ENCODE measurements at regions not wholly inside any gene's neighbourhood (a gene's known extent, or its start where the extent isn't known, plus 50 kb on each side); places are given as distances from the start of the nearest gene placed in this dataset.

GRCh38 chr2:242044313-242044590 is 174.7 kb downstream of the RTP5 start:
- Histone ChIP-seq H3K36me3 (ENCODE audit: control insufficient read depth in 2 of 4, insufficient read depth in 4 of 4, low read length in 3 of 4) (no peaks in the 10 kb centered on the region), H3K23me2 (ENCODE audit: low read depth, low read length) (no peaks in the 10 kb centered on the region), H3K23ac (ENCODE audit: insufficient read length) (no peak overlapping the region), H4K20me1 (replicated peaks in 1 of 2; ENCODE audit: control insufficient read depth in 1 of 2, insufficient read depth in 2 of 2, low read length in 2 of 2) (peaks cover 2 to 12% of the 10 kb centered on the region in 2 experiments), H4K5ac (ENCODE audit: insufficient read length, low read depth, low read length) (no peak overlapping the region), H3K9me3 (ENCODE audit: insufficient read depth in 2 of 2, low read depth in 1 of 2, low read length in 1 of 2) (no peaks in the 10 kb centered on the region; a peak in 1 of 4 replicates), H2BK20ac (ENCODE audit: low read length) (no peak overlapping the region), H2AK5ac (ENCODE audit: low read depth, low read length) (no peak overlapping the region), H2BK15ac (ENCODE audit: low read length) (no peak overlapping the region), H3K79me1 (ENCODE audit: low read depth, low read length) (no peaks in the 10 kb centered on the region), H3K18ac (ENCODE audit: extremely low read depth, low read length) (no peak overlapping the region), H3K56ac (replicated peaks; ENCODE audit: insufficient read length, low read depth, low read length) (no peak overlapping the region), H3K4me1 (replicated peaks in 1 of 4; ENCODE audit: control insufficient read depth in 3 of 4, insufficient read depth in 4 of 4, low read length in 3 of 4) (no peaks in the 10 kb centered on the region; a peak in 1 of 7 replicates), H2AFZ (ENCODE audit: low read length) (no peak overlapping the region), H3K14ac (ENCODE audit: insufficient read length) (no peak overlapping the region), H2BK12ac (ENCODE audit: low read depth, low read length) (no peak overlapping the region), H2BK120ac (replicated peaks; ENCODE audit: low read depth, low read length) (no peak overlapping the region), H3K27me3 (replicated peaks in 1 of 4; ENCODE audit: control insufficient read depth in 3 of 4, extremely low read depth in 1 of 4, insufficient read depth in 3 of 4, low read length in 3 of 4) (peaks cover 39 to 91% (median 78%) of the 10 kb centered on the region in 4 experiments), H3K79me2 (ENCODE audit: control insufficient read depth in 1 of 2, insufficient read depth in 2 of 2, low read length in 2 of 2) (no peaks in the 10 kb centered on the region), H3K27ac (ENCODE audit: low read depth, low read length) (no peak overlapping the region), H2BK5ac (ENCODE audit: low read depth, low read length) (no peak overlapping the region), H4K8ac (ENCODE audit: extremely low read depth, insufficient read depth, low read length) (no peak overlapping the region), H3K4ac (replicated peaks; ENCODE audit: insufficient read length, low read depth, low read length) (no peak overlapping the region), H4K91ac (replicated peaks; ENCODE audit: insufficient read length, low read length) (no peak overlapping the region), H3K4me2 (ENCODE audit: insufficient read depth in 1 of 2, low read depth in 2 of 2, low read length in 2 of 2) (no peak overlapping the region), H3K9ac (replicated peaks in 1 of 4; ENCODE audit: extremely low read depth in 1 of 4, low read depth in 3 of 4, low read length in 3 of 4) (no peak overlapping the region), H3K4me3 (ENCODE audit: extremely low read depth in 1 of 4, insufficient read depth in 2 of 4, low read depth in 3 of 4, low read length in 4 of 4) (no peak overlapping the region)
- WGBS, 2 experiments (ENCODE audit: extremely low coverage in 1 of 2, insufficient coverage in 1 of 2, insufficient read length in 1 of 2, insufficient replicate concordance in 2 of 2, low coverage in 1 of 2, low lambda C conversion rate in 2 of 2, missing lambda C conversion rate in 1 of 2): 91% methylated on average over 4 of the region's 4 CpGs; no CpG with 5 or more reads in 1 of the 2 experiments
- no peak for FAIRE-seq
- no peak for DNase-seq (ENCODE audit: low read depth in 1 of 2, low spot score in 2 of 2)
- ChIA-PET POLR2A (ENCODE audit: partially characterized antibody) (no interaction called here), CTCF (ENCODE audit: partially characterized antibody) (no interaction called here)
- TF ChIP-seq NRF1 (IDR thresholded peaks at IDR 0.05; ENCODE audit: low read depth, low read length): no peak
- TF ChIP-seq BCL11A (IDR thresholded peaks at IDR 0.05; ENCODE audit: low read depth in 2 of 2, low read length in 2 of 2): no peak
- no peak for TF ChIP-seq TBP (IDR thresholded peaks at IDR 0.05; ENCODE audit: low read depth, low read length)
- TF ChIP-seq CHD1 (IDR thresholded peaks at IDR 0.05; ENCODE audit: low read depth, low read length): no peak
- TF ChIP-seq JUN (IDR thresholded peaks at IDR 0.05; ENCODE audit: low read depth, low read length): no peak
- no peak for TF ChIP-seq POLR2AphosphoS5 (IDR thresholded peaks at IDR 0.05; ENCODE audit: low read depth, low read length)
- TF ChIP-seq KDM4A (IDR thresholded peaks at IDR 0.05; ENCODE audit: low read depth, low read length, severe bottlenecking): no peak
- no peak for TF ChIP-seq MAX (IDR thresholded peaks at IDR 0.05)
- no peak for TF ChIP-seq CEBPB (IDR thresholded peaks at IDR 0.05; ENCODE audit: low read depth, low read length)
- TF ChIP-seq CHD2 (IDR thresholded peaks at IDR 0.05; ENCODE audit: low read length): no peak
- no peak for TF ChIP-seq SUZ12 (IDR thresholded peaks at IDR 0.05; ENCODE audit: low read length)

Data from H1 (cell line).